ENCODE measurements at regions not wholly inside any gene's neighbourhood (a gene's known extent, or its start where the extent isn't known, plus 50 kb on each side); places are given as distances from the start of the nearest gene placed in this dataset.

- H3K4me3 ChIP-seq, result no peak overlapping the region
- no peaks in the 10 kb centered on the region for H3K79me2 ChIP-seq (ENCODE audit: low read depth)
- CTCF ChIA-PET, result no interaction called here
- no peaks in the 10 kb centered on the region; the same call in 1 of the 2 replicates for H4K20me1 ChIP-seq (ENCODE audit: insufficient read depth)
- no peaks in the 10 kb centered on the region for H3F3A ChIP-seq (ENCODE audit: insufficient read depth, low read depth)
- no peaks in the 10 kb centered on the region for H3K27me3 ChIP-seq (ENCODE audit: insufficient read depth, low read depth)
- no peak for DNase-seq
- no peak overlapping the region for H3K27ac ChIP-seq
- H3K4me2 ChIP-seq, result no peak overlapping the region
- no peaks in the 10 kb centered on the region for H3K4me1 ChIP-seq (replicated peaks; ENCODE audit: insufficient read depth)
- BruUV-seq (replicated peaks), result no TSS peak
- intact Hi-C loops (cut with micrococcal nuclease; ENCODE audit: unreplicated experiment), result no loop called here
- TF ChIP-seq CTCF (conservative IDR thresholded peaks at IDR 0.05), result no peak
- no peak for TF ChIP-seq EZH2 (IDR thresholded peaks at IDR 0.05; ENCODE audit: low read depth)
- POLR2A ChIA-PET (ENCODE audit: unreplicated experiment), result no interaction called here
- no peak overlapping the region for H2AFZ ChIP-seq
- H3K36me3 ChIP-seq (ENCODE audit: low read depth), result no peaks in the 10 kb centered on the region
- H3K9me2 ChIP-seq (ENCODE audit: insufficient read depth), result no peaks in the 10 kb centered on the region
- H3K9me3 ChIP-seq (ENCODE audit: insufficient read depth, low read depth), result no peaks in the 10 kb centered on the region
Measured at GRCh38 chrX:127568691-127569090, 483.5 kb downstream of the ACTRT1 start.

DNA sequence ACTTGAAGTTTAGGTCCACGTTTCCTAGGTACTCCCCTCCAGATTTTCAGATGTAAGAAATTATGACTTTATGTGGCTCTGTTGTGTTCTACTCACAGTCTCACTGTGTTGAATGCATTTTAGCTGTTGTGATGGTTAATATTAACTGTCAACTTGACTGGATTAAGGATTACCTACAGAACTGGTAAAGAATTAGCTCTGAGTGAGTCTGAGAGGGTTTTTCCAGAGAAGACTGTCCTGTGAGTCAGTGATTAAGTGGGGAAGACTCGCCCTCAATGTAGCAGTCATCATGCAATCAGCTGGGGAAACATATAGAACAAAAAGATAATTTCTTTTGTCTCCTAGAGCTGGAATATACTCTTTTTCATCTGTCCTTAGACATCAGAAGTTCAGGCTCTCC is 493.4 kb downstream of the ACTRT1 start:
- Histone ChIP-seq H3F3A (ENCODE audit: insufficient read depth, low read depth) (no peaks in the 10 kb centered on the region), H3K9me2 (ENCODE audit: insufficient read depth) (no peaks in the 10 kb centered on the region; the same call in 1 of the 2 replicates), H3K27ac (no peak overlapping the region), H3K36me3 (ENCODE audit: low read depth) (no peaks in the 10 kb centered on the region), H3K4me3 (no peak overlapping the region), H3K27me3 (ENCODE audit: insufficient read depth, low read depth) (no peaks in the 10 kb centered on the region), H3K79me2 (ENCODE audit: low read depth) (no peaks in the 10 kb centered on the region), H2AFZ (no peak overlapping the region), H3K9me3 (ENCODE audit: insufficient read depth, low read depth) (no peaks in the 10 kb centered on the region), H4K20me1 (ENCODE audit: insufficient read depth) (no peaks in the 10 kb centered on the region), H3K4me2 (no peak overlapping the region), H3K4me1 (replicated peaks; ENCODE audit: insufficient read depth) (no peaks in the 10 kb centered on the region)
- POLR2A ChIA-PET (ENCODE audit: unreplicated experiment), result no interaction called here
- TF ChIP-seq EZH2 (IDR thresholded peaks at IDR 0.05; ENCODE audit: low read depth), result no peak
- TF ChIP-seq CTCF (conservative IDR thresholded peaks at IDR 0.05), result no peak
- DNase-seq, result no peak
- BruUV-seq (replicated peaks), result no TSS peak
- intact Hi-C loops (cut with micrococcal nuclease; ENCODE audit: unreplicated experiment), result no loop called here
- CTCF ChIA-PET, result no interaction called here

DNA sequence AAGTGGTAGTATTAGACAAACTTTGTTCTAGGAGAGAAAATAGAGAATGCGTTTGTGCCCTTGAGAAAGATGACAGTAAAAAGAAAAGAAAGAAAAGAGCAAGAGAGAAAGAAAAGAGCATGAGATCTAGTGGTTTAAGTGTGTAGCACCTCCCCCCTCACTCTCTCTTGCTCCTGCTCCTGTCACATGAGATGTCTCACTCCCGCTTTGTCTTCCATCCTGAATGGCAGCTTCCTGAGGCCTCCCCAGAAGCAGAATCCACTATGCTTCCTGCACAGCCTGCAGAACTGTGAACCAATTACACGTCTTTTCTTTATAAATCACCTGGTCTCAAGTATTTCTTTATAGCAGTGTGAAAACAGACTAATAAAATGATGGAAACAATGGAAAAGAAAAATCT is 499.6 kb downstream of the ACTRT1 start:
- Histone ChIP-seq H3K79me2 (ENCODE audit: low read depth) (no peaks in the 10 kb centered on the region), H2AFZ (no peak overlapping the region), H3F3A (ENCODE audit: insufficient read depth, low read depth) (no peaks in the 10 kb centered on the region), H3K9me3 (ENCODE audit: insufficient read depth, low read depth) (no peaks in the 10 kb centered on the region), H3K9me2 (ENCODE audit: insufficient read depth) (no peaks in the 10 kb centered on the region), H3K36me3 (ENCODE audit: low read depth) (no peaks in the 10 kb centered on the region), H3K4me2 (no peak overlapping the region), H3K4me1 (replicated peaks; ENCODE audit: insufficient read depth) (no peaks in the 10 kb centered on the region), H3K27ac (no peak overlapping the region), H3K4me3 (no peak overlapping the region), H3K27me3 (ENCODE audit: insufficient read depth, low read depth) (no peaks in the 10 kb centered on the region), H4K20me1 (ENCODE audit: insufficient read depth) (no peaks in the 10 kb centered on the region)
- ChIA-PET CTCF (no interaction called here), POLR2A (ENCODE audit: unreplicated experiment) (no interaction called here)
- intact Hi-C loops (cut with micrococcal nuclease; ENCODE audit: unreplicated experiment), result no loop called here
- TF ChIP-seq CTCF (conservative IDR thresholded peaks at IDR 0.05) (no peak), EZH2 (IDR thresholded peaks at IDR 0.05; ENCODE audit: low read depth) (no peak)
- no TSS peak for BruUV-seq (replicated peaks)
- no peak for DNase-seq
